Panc1 (cell line): ENCODE measurements at regions not wholly inside any gene's neighbourhood (a gene's known extent, or its start where the extent isn't known, plus 50 kb on each side); places are given as distances from the start of the nearest gene placed in this dataset.

Source experiments
- ATAC-seq: fragments of 200-7000 bp; cut with Tn5 transposase; 2 replicates; pipeline ENCODE4 v1.9.1; 2020; ENCODE audit warnings: mild to moderate bottlenecking, moderate library complexity
- BruUV-seq: library from RNA; stranded (reverse); fragments of 400-500 nt; replicated peaks from 2 replicates; lab custom pipeline; 2021; lab: Mats Ljungman, UMichigan
- CTCF ChIA-PET: fragments of 300-600 bp; sonication (Branson Sonifier 250); formaldehyde crosslinking; loops from one replicate; lab custom pipeline; 2022; ENCODE audit warnings: antibody characterized with exemption; lab: Charles Lee
- POLR2A ChIA-PET: fragments of 300-600 bp; sonication (Branson Sonifier 250); formaldehyde crosslinking; loops from one replicate; lab custom pipeline; 2022; ENCODE audit warnings: antibody characterized with exemption; lab: Charles Lee
- DNase-seq: peaks from one replicate; pipeline ENCODE4 v3.0.0-alpha.2; 2010; ENCODE audit warnings: low read depth, low spot score
- H3K27ac ChIP-seq: 2 replicates; pipeline ENCODE4 v1.5.1; 2011; ENCODE audit warnings: mild to moderate bottlenecking, low read length, inconsistent platforms
- H3K27me3 ChIP-seq: fragments of 200-500 bp; sonication (Bioruptor generic); 2 replicates; pipeline ENCODE4 v1.6.0; 2014; ENCODE audit warnings: low read length, inconsistent platforms; ENCODE audit not compliant: control insufficient read depth, insufficient read depth
- H3K36me3 ChIP-seq: fragments of 200-500 bp; sonication (Bioruptor generic); 2 replicates; pipeline ENCODE4 v1.5.1; 2014; ENCODE audit warnings: inconsistent platforms, mild to moderate bottlenecking, low read length, moderate library complexity; ENCODE audit not compliant: control insufficient read depth, insufficient read depth
- H3K4me1 ChIP-seq: 2 replicates; pipeline ENCODE4 v1.5.1; 2011; ENCODE audit warnings: inconsistent platforms, mild to moderate bottlenecking, low read length, moderate library complexity; ENCODE audit not compliant: control insufficient read depth, insufficient read depth
- H3K4me3 ChIP-seq, 2 experiments: 2 replicates each; pipeline ENCODE4 v1.5.1; 2011 to 2012; ENCODE audit warnings: low read depth in 2 of 2, low read length in 2 of 2, mild to moderate bottlenecking in 2 of 2, inconsistent platforms in 1 of 2, moderate library complexity in 1 of 2
- H3K9me3 ChIP-seq: fragments of 200-500 bp; sonication (Bioruptor generic); 2 replicates; pipeline ENCODE4 v1.5.1; 2014; ENCODE audit warnings: low read depth, mild to moderate bottlenecking, inconsistent platforms, low read length, moderate library complexity; ENCODE audit not compliant: control insufficient read depth, insufficient read depth
- CTCF ChIP-seq: fragments of 450-650 bp; IDR thresholded peaks from 2 replicates; pipeline ENCODE4 v1.5.1; 2017; ENCODE audit warnings: mild to moderate bottlenecking
- POLR2AphosphoS5 ChIP-seq: IDR thresholded peaks from 2 replicates; pipeline ENCODE4 v1.6.1; 2012; ENCODE audit warnings: mild to moderate bottlenecking, low read depth, low read length, moderate library complexity
- SIN3A ChIP-seq: IDR thresholded peaks from 2 replicates; pipeline ENCODE4 v1.6.1; 2012; ENCODE audit warnings: low read depth, mild to moderate bottlenecking, low read length, moderate library complexity, borderline replicate concordance; ENCODE audit not compliant: insufficient read depth
- TCF7L2 ChIP-seq: IDR thresholded peaks from 2 replicates; pipeline ENCODE4 v1.6.1; 2011; ENCODE audit warnings: mild to moderate bottlenecking, low read depth, low read length, inconsistent platforms
- in situ Hi-C: cut with HindIII; loops from 2 replicates; pipeline ENCODE4 v1.10.0; 2016; ENCODE audit warnings: low sequenced_read_pairs, low pct_unique_long_range_greater_than_20kb
- intact Hi-C: fragments of 100-400 bp; cut with micrococcal nuclease; formaldehyde crosslinking; loops from one replicate; pipeline ENCODE4 v1.10.0; 2022; ENCODE audit not compliant: unreplicated experiment
- TF ChIP-seq, protein P1 (sequence below), 2 experiments: IDR thresholded peaks; 2 replicates each; pipeline ENCODE4 v1.6.1; 2011 to 2012; ENCODE audit warnings: low read depth in 2 of 2, control low read depth in 1 of 2, low read length in 1 of 2, mild to moderate bottlenecking in 1 of 2, moderate library complexity in 1 of 2; ENCODE audit not compliant: insufficient read depth in 1 of 2

GRCh38 chr4:180810581-180810980 is 1432.6 kb upstream of the TENM3 start:
- POLR2A ChIA-PET = no interaction called here
- Histone ChIP-seq H3K4me1 (no peaks in the 10 kb centered on the region), H3K27ac (no peak overlapping the region), H3K9me3 (no peaks in the 10 kb centered on the region), H3K27me3 (no peaks in the 10 kb centered on the region), H3K4me3 (no peak overlapping the region), H3K36me3 (no peaks in the 10 kb centered on the region)
- no TSS peak for BruUV-seq
- ATAC-seq (no peak), DNase-seq (no peak)
- intact Hi-C loops = no loop called here
- TF ChIP-seq POLR2AphosphoS5 (no peak), SIN3A (no peak), CTCF (no peak), TCF7L2 (no peak)
- TF ChIP-seq, protein P1, sequence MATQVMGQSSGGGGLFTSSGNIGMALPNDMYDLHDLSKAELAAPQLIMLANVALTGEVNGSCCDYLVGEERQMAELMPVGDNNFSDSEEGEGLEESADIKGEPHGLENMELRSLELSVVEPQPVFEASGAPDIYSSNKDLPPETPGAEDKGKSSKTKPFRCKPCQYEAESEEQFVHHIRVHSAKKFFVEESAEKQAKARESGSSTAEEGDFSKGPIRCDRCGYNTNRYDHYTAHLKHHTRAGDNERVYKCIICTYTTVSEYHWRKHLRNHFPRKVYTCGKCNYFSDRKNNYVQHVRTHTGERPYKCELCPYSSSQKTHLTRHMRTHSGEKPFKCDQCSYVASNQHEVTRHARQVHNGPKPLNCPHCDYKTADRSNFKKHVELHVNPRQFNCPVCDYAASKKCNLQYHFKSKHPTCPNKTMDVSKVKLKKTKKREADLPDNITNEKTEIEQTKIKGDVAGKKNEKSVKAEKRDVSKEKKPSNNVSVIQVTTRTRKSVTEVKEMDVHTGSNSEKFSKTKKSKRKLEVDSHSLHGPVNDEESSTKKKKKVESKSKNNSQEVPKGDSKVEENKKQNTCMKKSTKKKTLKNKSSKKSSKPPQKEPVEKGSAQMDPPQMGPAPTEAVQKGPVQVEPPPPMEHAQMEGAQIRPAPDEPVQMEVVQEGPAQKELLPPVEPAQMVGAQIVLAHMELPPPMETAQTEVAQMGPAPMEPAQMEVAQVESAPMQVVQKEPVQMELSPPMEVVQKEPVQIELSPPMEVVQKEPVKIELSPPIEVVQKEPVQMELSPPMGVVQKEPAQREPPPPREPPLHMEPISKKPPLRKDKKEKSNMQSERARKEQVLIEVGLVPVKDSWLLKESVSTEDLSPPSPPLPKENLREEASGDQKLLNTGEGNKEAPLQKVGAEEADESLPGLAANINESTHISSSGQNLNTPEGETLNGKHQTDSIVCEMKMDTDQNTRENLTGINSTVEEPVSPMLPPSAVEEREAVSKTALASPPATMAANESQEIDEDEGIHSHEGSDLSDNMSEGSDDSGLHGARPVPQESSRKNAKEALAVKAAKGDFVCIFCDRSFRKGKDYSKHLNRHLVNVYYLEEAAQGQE (IDR thresholded peaks at IDR 0.05; ENCODE audit: insufficient read depth in 1 of 2, low read depth in 2 of 2, low read length in 1 of 2) = no peak
- CTCF ChIA-PET = no interaction called here
- in situ Hi-C loops = no loop called here

DNA sequence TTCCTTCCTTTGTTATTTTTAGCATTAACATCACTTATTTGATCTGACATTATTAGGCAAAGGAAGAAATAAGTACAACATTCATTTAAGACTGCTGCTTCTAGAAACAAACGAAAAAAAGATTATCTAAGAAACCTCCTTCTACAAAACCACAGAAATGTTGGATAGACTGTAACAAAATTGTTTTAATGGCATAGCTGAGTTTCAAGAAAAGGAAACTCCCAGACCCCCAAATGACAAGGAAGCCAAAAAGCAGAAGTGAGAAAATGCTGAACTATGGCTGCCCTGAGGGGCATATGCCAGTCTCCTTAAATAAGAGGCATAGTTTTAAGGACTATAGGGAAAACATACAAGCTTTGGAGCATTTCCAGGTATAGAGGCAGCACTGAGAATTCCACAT is 1431.6 kb upstream of the TENM3 start:
- in situ Hi-C loops = no loop called here

More for the DNA sequence above, 1431.6 kb upstream of the TENM3 start:
- Histone ChIP-seq H3K9me3 (no peaks in the 10 kb centered on the region), H3K36me3 (no peaks in the 10 kb centered on the region), H3K27ac (no peak overlapping the region), H3K4me3 (no peak overlapping the region), H3K27me3 (no peaks in the 10 kb centered on the region), H3K4me1 (no peaks in the 10 kb centered on the region)
- POLR2A ChIA-PET = no interaction called here
- ATAC-seq (no peak), DNase-seq (no peak)
- intact Hi-C loops = no loop called here
- BruUV-seq = no TSS peak
- TF ChIP-seq POLR2AphosphoS5 (no peak), CTCF (no peak), TCF7L2 (no peak), SIN3A (no peak)
- TF ChIP-seq, protein P1 (IDR thresholded peaks at IDR 0.05; ENCODE audit: insufficient read depth in 1 of 2, low read depth in 2 of 2, low read length in 1 of 2) = no peak
- CTCF ChIA-PET = no interaction called here
